Neural progenitor cell (in vitro differentiated cells): ENCODE measurements at regions not wholly inside any gene's neighbourhood (a gene's known extent, or its start where the extent isn't known, plus 50 kb on each side); places are given as distances from the start of the nearest gene placed in this dataset.

Source experiments
- DNase-seq: peaks from one replicate; pipeline ENCODE4 v3.0.0-alpha.2; 2016; ENCODE audit warnings: low spot score
- H2AFZ ChIP-seq: fragments of 200-600 bp; sonication (generic); replicated peaks from 2 replicates; pipeline ENCODE4 v1.6.1; 2016; ENCODE audit warnings: antibody characterized with exemption
- H3F3A ChIP-seq: fragments of 200-600 bp; sonication (generic); 2 replicates; pipeline ENCODE4 v1.6.1; 2016; ENCODE audit warnings: antibody characterized with exemption, low read depth
- H3K27ac ChIP-seq: fragments of 200-600 bp; sonication (generic); 2 replicates; pipeline ENCODE4 v1.5.1; 2016; ENCODE audit warnings: mild to moderate bottlenecking
- H3K27me3 ChIP-seq: fragments of 200-600 bp; sonication (generic); 2 replicates; pipeline ENCODE4 v1.6.1; 2016; ENCODE audit warnings: mild to moderate bottlenecking, moderate library complexity
- H3K36me3 ChIP-seq: fragments of 200-600 bp; sonication (generic); 2 replicates; pipeline ENCODE4 v1.5.1; 2016
- H3K4me1 ChIP-seq: fragments of 200-600 bp; sonication (generic); 2 replicates; pipeline ENCODE4 v1.6.1; 2016; ENCODE audit warnings: mixed run types
- H3K4me2 ChIP-seq: fragments of 200-600 bp; sonication (generic); 2 replicates; pipeline ENCODE4 v1.6.1; 2016
- H3K4me3 ChIP-seq: fragments of 200-600 bp; sonication (generic); 2 replicates; pipeline ENCODE4 v1.5.1; 2016
- H3K79me2 ChIP-seq: fragments of 200-600 bp; sonication (generic); 2 replicates; pipeline ENCODE4 v1.6.1; 2016; ENCODE audit warnings: low read depth
- H3K9ac ChIP-seq: fragments of 200-600 bp; sonication (generic); 2 replicates; pipeline ENCODE4 v1.6.1; 2016
- H3K9me3 ChIP-seq: fragments of 200-600 bp; sonication (generic); 2 replicates; pipeline ENCODE4 v1.5.1; 2016; ENCODE audit warnings: low read depth
- H4K20me1 ChIP-seq: fragments of 200-600 bp; sonication (generic); 2 replicates; pipeline ENCODE4 v1.6.1; 2016; ENCODE audit warnings: low read depth
- H3K27ac Mint-ChIP-seq: 3 replicates; pipeline ENCODE4 v1.8.0; 2021; ENCODE audit warnings: mixed read lengths
- H3K27me3 Mint-ChIP-seq: 2 replicates; pipeline ENCODE4 v1.8.0; 2022; ENCODE audit warnings: low read depth, mild to moderate bottlenecking, inconsistent platforms, moderate library complexity, mixed read lengths; ENCODE audit not compliant: insufficient read depth
- H3K36me3 Mint-ChIP-seq: 3 replicates; pipeline ENCODE4 v1.8.0; 2021; ENCODE audit warnings: mixed read lengths
- H3K4me1 Mint-ChIP-seq: 3 replicates; pipeline ENCODE4 v1.8.0; 2021; ENCODE audit warnings: mixed read lengths
- H3K4me3 Mint-ChIP-seq: 3 replicates; pipeline ENCODE4 v1.8.0; 2021; ENCODE audit warnings: mild to moderate bottlenecking, moderate library complexity, mixed read lengths
- H3K9me3 Mint-ChIP-seq: 3 replicates; pipeline ENCODE4 v1.8.0; 2020; ENCODE audit warnings: mixed read lengths
- EZH2 ChIP-seq: fragments of 200-600 bp; sonication (generic); IDR thresholded peaks from 2 replicates; pipeline ENCODE4 v1.6.1; 2017; ENCODE audit warnings: antibody characterized with exemption, mild to moderate bottlenecking, moderate library complexity
- EZH2phosphoT487 ChIP-seq: fragments of 200-600 bp; sonication (generic); IDR thresholded peaks from 2 replicates; pipeline ENCODE4 v1.6.1; 2017; ENCODE audit warnings: antibody characterized with exemption
- TF ChIP-seq, protein P1 (sequence below): fragments of 200-600 bp; sonication (generic); IDR thresholded peaks from 2 replicates; pipeline ENCODE4 v1.5.1; 2017; ENCODE audit warnings: antibody characterized with exemption, mild to moderate bottlenecking

DNA sequence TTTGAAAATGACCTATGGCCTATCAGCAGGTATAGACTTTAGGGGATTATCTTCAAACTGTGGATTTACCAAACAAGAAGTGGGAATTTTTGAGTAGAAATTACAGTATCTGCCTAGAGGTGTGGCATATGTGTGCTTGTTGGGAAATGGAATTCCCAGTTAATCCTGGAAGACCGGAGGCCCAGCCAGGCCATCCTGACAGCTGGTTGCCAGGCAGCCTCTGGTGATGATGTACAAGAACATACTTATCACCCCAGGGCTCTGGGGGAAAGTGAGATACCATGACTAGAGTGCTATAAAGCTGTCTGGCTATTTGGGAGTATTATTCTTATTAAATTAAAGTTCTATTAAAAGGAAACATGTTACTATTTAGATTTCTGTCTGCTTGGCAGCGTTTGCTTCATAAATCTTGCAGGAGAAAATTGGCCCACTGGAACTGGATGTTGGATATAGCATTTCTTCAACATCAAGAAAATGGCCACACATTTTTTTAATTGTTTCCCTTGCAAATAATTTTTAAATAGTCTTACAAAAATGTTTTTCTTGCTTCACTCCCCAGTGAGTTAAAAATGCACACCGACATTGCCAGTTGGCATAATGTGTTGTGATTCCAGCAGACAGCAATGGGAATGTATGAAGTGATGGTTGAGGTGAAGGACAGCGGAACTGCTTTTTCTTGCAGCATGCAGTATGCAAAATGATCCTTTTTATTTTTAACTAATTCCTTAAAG lies 187.8 kb downstream of the MYLK4 start:
- H3K9ac ChIP-seq, result no peak overlapping the region
- no peak for TF ChIP-seq EZH2phosphoT487
- TF ChIP-seq EZH2, result no peak
- TF ChIP-seq, protein P1, sequence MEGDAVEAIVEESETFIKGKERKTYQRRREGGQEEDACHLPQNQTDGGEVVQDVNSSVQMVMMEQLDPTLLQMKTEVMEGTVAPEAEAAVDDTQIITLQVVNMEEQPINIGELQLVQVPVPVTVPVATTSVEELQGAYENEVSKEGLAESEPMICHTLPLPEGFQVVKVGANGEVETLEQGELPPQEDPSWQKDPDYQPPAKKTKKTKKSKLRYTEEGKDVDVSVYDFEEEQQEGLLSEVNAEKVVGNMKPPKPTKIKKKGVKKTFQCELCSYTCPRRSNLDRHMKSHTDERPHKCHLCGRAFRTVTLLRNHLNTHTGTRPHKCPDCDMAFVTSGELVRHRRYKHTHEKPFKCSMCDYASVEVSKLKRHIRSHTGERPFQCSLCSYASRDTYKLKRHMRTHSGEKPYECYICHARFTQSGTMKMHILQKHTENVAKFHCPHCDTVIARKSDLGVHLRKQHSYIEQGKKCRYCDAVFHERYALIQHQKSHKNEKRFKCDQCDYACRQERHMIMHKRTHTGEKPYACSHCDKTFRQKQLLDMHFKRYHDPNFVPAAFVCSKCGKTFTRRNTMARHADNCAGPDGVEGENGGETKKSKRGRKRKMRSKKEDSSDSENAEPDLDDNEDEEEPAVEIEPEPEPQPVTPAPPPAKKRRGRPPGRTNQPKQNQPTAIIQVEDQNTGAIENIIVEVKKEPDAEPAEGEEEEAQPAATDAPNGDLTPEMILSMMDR, result no peak
- no peak overlapping the region for H2AFZ ChIP-seq
- Mint-ChIP-seq H3K27ac (no peak overlapping the region), H3K27me3 (peaks cover 4% of the 10 kb centered on the region), H3K36me3 (no peaks in the 10 kb centered on the region), H3K9me3 (no peaks in the 10 kb centered on the region), H3K4me1 (peaks cover 43% of the 10 kb centered on the region), H3K4me3 (no peak overlapping the region)
- H3K79me2 ChIP-seq, result no peaks in the 10 kb centered on the region
- H3K4me1 ChIP-seq, result peaks cover 8% of the 10 kb centered on the region
- no peaks in the 10 kb centered on the region for H3K27me3 ChIP-seq
- no peaks in the 10 kb centered on the region for H3K9me3 ChIP-seq
- no peak overlapping the region for H3K4me2 ChIP-seq
- no peak overlapping the region for H3K4me3 ChIP-seq
- H4K20me1 ChIP-seq, result no peaks in the 10 kb centered on the region
- no peak for DNase-seq
- no peak overlapping the region for H3K27ac ChIP-seq
- H3K36me3 ChIP-seq, result no peaks in the 10 kb centered on the region
- no peaks in the 10 kb centered on the region for H3F3A ChIP-seq

DNA sequence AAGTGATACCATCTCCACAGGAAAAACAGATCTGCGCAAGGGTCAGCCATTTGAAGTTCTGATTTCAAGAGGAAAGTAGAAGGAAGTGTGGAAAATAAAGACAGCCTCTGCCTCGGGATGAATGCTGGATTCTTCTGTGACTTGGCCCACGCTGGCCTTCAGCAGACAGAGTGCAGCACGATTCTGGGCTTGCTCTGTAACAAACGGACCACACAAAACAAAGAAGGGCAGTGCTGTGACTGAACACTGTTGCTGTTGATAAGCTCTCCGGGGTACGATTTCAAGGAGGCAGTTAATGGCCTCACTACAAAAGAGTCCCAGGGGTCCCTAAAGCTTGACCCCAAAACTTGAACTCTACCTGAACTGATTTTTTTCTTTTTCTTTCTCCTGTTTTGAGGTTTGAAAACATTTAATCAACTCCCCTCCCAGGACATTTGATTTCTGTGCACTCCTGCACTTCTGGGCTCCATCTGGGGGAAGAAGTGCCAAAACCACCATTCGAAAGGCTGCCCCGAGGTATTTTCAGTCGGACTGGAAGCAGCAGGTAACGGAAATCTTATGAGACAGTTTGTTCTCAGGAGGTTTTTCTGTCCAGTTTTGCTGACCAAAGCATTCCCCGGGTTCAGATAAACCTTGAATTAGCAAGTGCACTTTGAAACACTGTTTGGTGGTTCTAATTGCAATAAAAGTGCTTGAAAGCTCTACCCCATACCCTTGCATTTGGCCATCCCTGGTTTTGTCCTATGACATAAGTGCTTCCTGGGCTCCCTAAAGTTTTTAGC lies 189.6 kb downstream of the MYLK4 start:
- no peak overlapping the region for H2AFZ ChIP-seq
- no peak overlapping the region for H3K4me3 ChIP-seq
- H3K27me3 ChIP-seq, result no peaks in the 10 kb centered on the region
- no peaks in the 10 kb centered on the region for H3K9me3 ChIP-seq
- H3K27ac Mint-ChIP-seq, result peak overlapping the region; percentile 90
- H3F3A ChIP-seq, result no peaks in the 10 kb centered on the region
- no peaks in the 10 kb centered on the region for H4K20me1 ChIP-seq
- peaks cover 7% of the 10 kb centered on the region for H3K27me3 Mint-ChIP-seq
- H3K27ac ChIP-seq, result no peak overlapping the region
- no peak overlapping the region for H3K4me2 ChIP-seq
- TF ChIP-seq, protein P1, result no peak
- TF ChIP-seq EZH2 (no peak), EZH2phosphoT487 (no peak)
- H3K36me3 Mint-ChIP-seq, result no peaks in the 10 kb centered on the region
- H3K9ac ChIP-seq, result no peak overlapping the region
- peaks cover 46% of the 10 kb centered on the region for H3K4me1 Mint-ChIP-seq
- no peaks in the 10 kb centered on the region for H3K79me2 ChIP-seq
- DNase-seq, result no peak
- H3K36me3 ChIP-seq, result no peaks in the 10 kb centered on the region
- H3K4me3 Mint-ChIP-seq, result no peak overlapping the region
- H3K9me3 Mint-ChIP-seq, result no peaks in the 10 kb centered on the region
- H3K4me1 ChIP-seq, result peaks cover 8% of the 10 kb centered on the region

DNA sequence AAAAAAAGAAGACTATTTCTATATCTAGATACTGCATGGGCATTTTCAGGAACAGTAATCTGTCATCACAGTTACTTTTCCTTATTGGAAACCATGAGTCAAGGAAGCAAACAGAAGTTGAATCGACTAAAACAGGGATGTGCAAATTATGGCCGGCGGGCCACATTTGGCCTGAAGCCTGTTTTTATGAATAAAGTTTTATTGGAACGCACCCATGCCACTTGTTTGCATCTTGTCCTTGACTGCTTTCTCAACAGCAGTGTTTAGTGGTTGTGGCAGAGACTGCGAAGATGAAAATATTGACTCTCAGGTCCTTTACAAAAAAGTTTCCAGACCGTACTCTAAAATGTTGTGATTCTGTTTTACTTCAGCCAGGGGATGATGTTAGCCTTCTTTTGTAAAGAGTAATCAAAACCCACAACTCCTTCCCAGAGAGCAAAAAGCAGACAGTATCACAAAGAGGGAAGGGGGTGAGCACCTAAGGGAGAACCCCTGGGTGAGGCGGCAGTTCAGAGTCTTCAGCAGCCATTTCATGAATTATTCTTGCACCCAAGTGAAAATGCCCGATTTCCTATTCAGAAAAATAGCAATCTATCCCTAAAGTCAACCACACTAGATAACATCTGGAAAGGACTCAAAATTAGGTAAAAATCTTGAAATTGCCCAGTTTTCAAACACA lies 190.4 kb downstream of the MYLK4 start:
- H3K79me2 ChIP-seq, result no peaks in the 10 kb centered on the region
- no peaks in the 10 kb centered on the region for H3K36me3 ChIP-seq
- no peak overlapping the region for H3K4me3 Mint-ChIP-seq
- no peaks in the 10 kb centered on the region for H3K36me3 Mint-ChIP-seq
- H3K4me2 ChIP-seq, result no peak overlapping the region
- no peak overlapping the region for H3K9ac ChIP-seq
- peak overlapping the region; percentile 90 for H3K27ac Mint-ChIP-seq
- H3K9me3 ChIP-seq, result no peaks in the 10 kb centered on the region
- peaks cover 51% of the 10 kb centered on the region for H3K4me1 Mint-ChIP-seq
- H3K27ac ChIP-seq, result no peak overlapping the region
- H3K9me3 Mint-ChIP-seq, result no peaks in the 10 kb centered on the region
- no peak overlapping the region for H3K4me3 ChIP-seq
- H3K4me1 ChIP-seq, result peaks cover 10% of the 10 kb centered on the region
- no peaks in the 10 kb centered on the region for H4K20me1 ChIP-seq
- no peak overlapping the region for H2AFZ ChIP-seq
- TF ChIP-seq EZH2, result no peak
- TF ChIP-seq EZH2phosphoT487, result no peak
- TF ChIP-seq, protein P1, result no peak
- no peak for DNase-seq
- peaks cover 7% of the 10 kb centered on the region for H3K27me3 Mint-ChIP-seq
- no peaks in the 10 kb centered on the region for H3F3A ChIP-seq
- H3K27me3 ChIP-seq, result no peaks in the 10 kb centered on the region
